Type B pancreatic cell (in vitro differentiated cells): ENCODE measurements at regions not wholly inside any gene's neighbourhood (a gene's known extent, or its start where the extent isn't known, plus 50 kb on each side); places are given as distances from the start of the nearest gene placed in this dataset.
A peak's percentile ranks its signal among the peaks of the same experiment; 100 is the strongest.

Source experiments
- DNase-seq: peaks from one replicate; pipeline ENCODE4 v3.0.0; 2021; ENCODE audit warnings: mixed read lengths; ENCODE audit not compliant: unreplicated experiment; ENCODE audit errors: extremely low spot score
- H3K27ac Mint-ChIP-seq: 2 replicates; pipeline ENCODE4 v1.8.0; 2021; ENCODE audit warnings: mild to moderate bottlenecking, mixed read lengths
- H3K27me3 Mint-ChIP-seq: 2 replicates; pipeline ENCODE4 v1.8.0; 2021; ENCODE audit warnings: mixed read lengths
- H3K36me3 Mint-ChIP-seq: 2 replicates; pipeline ENCODE4 v1.8.0; 2021; ENCODE audit warnings: mixed read lengths
- H3K4me1 Mint-ChIP-seq: one replicate; pipeline ENCODE4 v1.8.0; 2021; ENCODE audit warnings: mixed read lengths; ENCODE audit not compliant: unreplicated experiment
- H3K4me3 Mint-ChIP-seq: 2 replicates; pipeline ENCODE4 v1.8.0; 2021; ENCODE audit warnings: mild to moderate bottlenecking, mixed read lengths
- H3K9me3 Mint-ChIP-seq: 2 replicates; pipeline ENCODE4 v1.8.0; 2021; ENCODE audit warnings: mixed read lengths
- CTCF ChIP-seq: fragments of 200-600 bp; sonication (generic); conservative IDR thresholded peaks from 2 replicates; pipeline ENCODE4 v1.5.0; 2021; ENCODE audit warnings: antibody characterized with exemption, mild to moderate bottlenecking

GRCh38 chr2:241991299-241991698 is 121.8 kb downstream of the RTP5 start:
- no peak for DNase-seq
- Mint-ChIP-seq H3K4me3 (no peak overlapping the region), H3K4me1 (no peaks in the 10 kb centered on the region), H3K9me3 (no peaks in the 10 kb centered on the region), H3K27ac (no peak overlapping the region), H3K27me3 (no peaks in the 10 kb centered on the region), H3K36me3 (no peaks in the 10 kb centered on the region)
- TF ChIP-seq CTCF = no peak

- no peak for DNase-seq
- no peak for TF ChIP-seq CTCF
- Mint-ChIP-seq H3K36me3 (no peaks in the 10 kb centered on the region), H3K4me1 (no peaks in the 10 kb centered on the region), H3K4me3 (no peak overlapping the region), H3K27me3 (peaks cover 4% of the 10 kb centered on the region), H3K9me3 (no peaks in the 10 kb centered on the region), H3K27ac (no peak overlapping the region)
These were observed 123.2 kb downstream of the RTP5 start for GRCh38 chr2:241992753-241993152.

DNA sequence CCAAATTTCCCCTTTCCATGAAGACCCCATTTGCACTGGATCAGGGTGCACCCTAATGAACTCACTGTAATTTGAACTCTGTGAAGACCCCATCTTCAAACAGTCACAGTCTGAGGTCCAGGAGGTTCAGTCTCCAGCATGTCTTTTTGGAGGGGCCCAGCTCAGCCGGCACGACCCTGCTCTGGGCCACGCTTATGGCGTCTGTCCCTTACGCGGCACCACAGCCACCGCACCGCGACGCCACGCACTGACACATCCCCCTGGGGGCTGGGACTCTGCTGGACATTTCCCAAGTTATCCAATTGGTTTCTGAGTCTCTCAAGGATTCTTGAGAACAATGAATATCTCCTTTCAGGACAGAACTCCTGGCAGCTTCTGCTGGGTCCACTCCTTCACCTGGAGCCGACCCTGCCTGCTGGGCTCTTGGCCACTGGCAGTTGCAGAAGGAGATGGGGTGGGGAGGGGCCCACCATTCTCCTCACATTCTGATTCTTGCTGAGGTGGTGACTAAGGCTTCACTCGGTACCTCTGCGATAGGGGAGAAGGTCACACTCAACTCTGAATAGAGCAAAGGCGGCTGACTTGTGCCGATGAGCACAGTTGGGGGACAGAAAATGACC is 124.0 kb downstream of the RTP5 start:
- no peaks in the 10 kb centered on the region for H3K36me3 Mint-ChIP-seq
- H3K4me1 Mint-ChIP-seq = no peaks in the 10 kb centered on the region
- H3K4me3 Mint-ChIP-seq = no peak overlapping the region
- H3K9me3 Mint-ChIP-seq = no peaks in the 10 kb centered on the region
- H3K27me3 Mint-ChIP-seq = peaks cover 4% of the 10 kb centered on the region
- no peak for DNase-seq
- no peak overlapping the region for H3K27ac Mint-ChIP-seq
- no peak for TF ChIP-seq CTCF

GRCh38 chr2:241994086-241994485 is 124.6 kb downstream of the RTP5 start:
- no peak overlapping the region for H3K27ac Mint-ChIP-seq
- H3K27me3 Mint-ChIP-seq = peaks cover 4% of the 10 kb centered on the region
- H3K4me1 Mint-ChIP-seq = no peaks in the 10 kb centered on the region
- DNase-seq = no peak
- no peak overlapping the region for H3K4me3 Mint-ChIP-seq
- no peaks in the 10 kb centered on the region for H3K36me3 Mint-ChIP-seq
- H3K9me3 Mint-ChIP-seq = no peaks in the 10 kb centered on the region
- no peak for TF ChIP-seq CTCF

- Mint-ChIP-seq H3K36me3 (no peaks in the 10 kb centered on the region), H3K9me3 (no peaks in the 10 kb centered on the region), H3K4me3 (no peak overlapping the region), H3K27ac (no peak overlapping the region), H3K4me1 (no peaks in the 10 kb centered on the region), H3K27me3 (peaks cover 4% of the 10 kb centered on the region)
- DNase-seq = peak; percentile 36
- TF ChIP-seq CTCF = no peak
These were observed 125.2 kb downstream of the RTP5 start for GRCh38 chr2:241994556-241995213.
